Heart left ventricle (tissue), 16 donors: ENCODE measurements at regions not wholly inside any gene's neighbourhood (a gene's known extent, or its start where the extent isn't known, plus 50 kb on each side); places are given as distances from the start of the nearest gene placed in this dataset.

ENCODE experiments used
- ATAC-seq, 4 donors: fragments of 200-7000 bp; cut with Tn5 transposase; one replicate each; pipeline ENCODE4 v1.9.1; 2020 to 2022; ENCODE audit warnings: moderate library complexity in 4 of 4, mild to moderate bottlenecking in 3 of 4, moderate number of reproducible peaks in 1 of 4
- DNase-seq, 5 donors: peaks; one replicate each; pipeline ENCODE4 v3.0.0-alpha.2; 2020
- H3K27ac ChIP-seq, 12 donors: fragments of 200-600 bp; sonication (generic) in 4 of 12; one replicate each; pipeline versions ENCODE4 v1.5.0 to v1.8.0; 2016 to 2022; ENCODE audit warnings: mild to moderate bottlenecking in 2 of 12
- H3K27me3 ChIP-seq, 9 donors: fragments of 200-600 bp; sonication (generic) in 2 of 9; one replicate each; pipeline versions ENCODE4 v1.5.1 to v1.8.0; 2016 to 2022; ENCODE audit warnings: mild to moderate bottlenecking in 3 of 9
- H3K36me3 ChIP-seq, 9 donors: fragments of 200-600 bp; sonication (generic) in 2 of 9; one replicate each; pipeline versions ENCODE4 v1.5.0 to v1.8.0; 2018 to 2022; ENCODE audit warnings: mild to moderate bottlenecking in 2 of 9
- H3K4me1 ChIP-seq, 12 donors: fragments of 200-600 bp; sonication (generic) in 4 of 12; one replicate each; pipeline versions ENCODE4 v1.5.0 to v1.8.0; 2016 to 2022; ENCODE audit warnings: mild to moderate bottlenecking in 3 of 12
- H3K4me3 ChIP-seq, 12 donors: fragments of 200-600 bp; sonication (generic) in 4 of 12; one replicate each; pipeline versions ENCODE4 v1.5.0 to v1.8.0; 2017 to 2022; ENCODE audit warnings: mild to moderate bottlenecking in 9 of 12, moderate library complexity in 4 of 12
- H3K9me3 ChIP-seq, 12 donors: fragments of 200-600 bp; sonication (generic) in 4 of 12; one replicate each; pipeline versions ENCODE4 v1.5.0 to v1.8.0; 2016 to 2022; ENCODE audit warnings: mild to moderate bottlenecking in 1 of 12
- POLR2A ChIP-seq, 2 donors: fragments of 450-650 bp; IDR thresholded peaks; one replicate each; pipeline ENCODE4 v1.6.1; 2017; ENCODE audit warnings: antibody characterized with exemption in 2 of 2, mild to moderate bottlenecking in 2 of 2, moderate library complexity in 2 of 2
- whole genome bisulfite sequencing, 4 donors: extraction: QIAGEN DNeasy Blood & Tissue Kit in 2 of 4; methylation state at CpG; one replicate each; pipeline versions ENCODE4 v1.1.5 to v1.1.7; 2013 to 2018; 5-methylcytosine and 5-hydroxymethylcytosine counted together
- intact Hi-C, 10 donors: fragments of 100-400 bp; cut with DNase I; formaldehyde crosslinking; loops; one replicate each; pipeline versions ENCODE4 v1.11.1 to v1.14.2; 2022
- TF ChIP-seq, protein P1 (sequence below), 12 donors: fragments of 200-600 bp; sonication (generic) in 4 of 12; IDR thresholded peaks; one replicate each; pipeline versions ENCODE4 v1.5.0 to v1.8.0; 2018 to 2022; ENCODE audit warnings: antibody characterized with exemption in 12 of 12, mild to moderate bottlenecking in 5 of 12
- donor health status: ischemic (EF 13 %, LVEDD 7.1; RV severe dilation, severe dysfunction).
- donor health status: healthy with polysubstance abuse.
- donor health status: DM: no; HTN: yes; CAD: no.
- donor health status: DM: no; HTN: no; CAD: no.
- donor health status: ischemic (EF 25% LVEDD 6.9; RV normal size, moderate dysfunction).
- donor health status: ischemic (EF 25% LVEDD 5.7; RV mildly dilated, moderate dysfunction).
- donor health status: healthy.
- donor health status: DM: yes; HTN: yes; CAD: no.
- donor health status: ischemic (EF 35%, LVEDD 5.7; RV mildly dilated, moderate dysfunction).
- donor health status: nonischemic (EF 11% LVEDD 7.7; RV severe dilation, severe dysfunction).
- donor health status: DM: yes; HTN: yes; CAD: no.
- donor health status: PGD.
- donor health status: ischemic (EF 29% LVEDD 5.4; RV normal size, mild dysfunction).
- donor health status: nonischemic (EF 23%, LVEDD 6.1; RV moderate dilation, normal function).

GRCh38 chr3:72175296-72175858 lies 390.4 kb upstream of the PROK2 start:
- TF ChIP-seq, protein P1, sequence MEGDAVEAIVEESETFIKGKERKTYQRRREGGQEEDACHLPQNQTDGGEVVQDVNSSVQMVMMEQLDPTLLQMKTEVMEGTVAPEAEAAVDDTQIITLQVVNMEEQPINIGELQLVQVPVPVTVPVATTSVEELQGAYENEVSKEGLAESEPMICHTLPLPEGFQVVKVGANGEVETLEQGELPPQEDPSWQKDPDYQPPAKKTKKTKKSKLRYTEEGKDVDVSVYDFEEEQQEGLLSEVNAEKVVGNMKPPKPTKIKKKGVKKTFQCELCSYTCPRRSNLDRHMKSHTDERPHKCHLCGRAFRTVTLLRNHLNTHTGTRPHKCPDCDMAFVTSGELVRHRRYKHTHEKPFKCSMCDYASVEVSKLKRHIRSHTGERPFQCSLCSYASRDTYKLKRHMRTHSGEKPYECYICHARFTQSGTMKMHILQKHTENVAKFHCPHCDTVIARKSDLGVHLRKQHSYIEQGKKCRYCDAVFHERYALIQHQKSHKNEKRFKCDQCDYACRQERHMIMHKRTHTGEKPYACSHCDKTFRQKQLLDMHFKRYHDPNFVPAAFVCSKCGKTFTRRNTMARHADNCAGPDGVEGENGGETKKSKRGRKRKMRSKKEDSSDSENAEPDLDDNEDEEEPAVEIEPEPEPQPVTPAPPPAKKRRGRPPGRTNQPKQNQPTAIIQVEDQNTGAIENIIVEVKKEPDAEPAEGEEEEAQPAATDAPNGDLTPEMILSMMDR (IDR thresholded peaks at IDR 0.05), result no peak
- no peak for TF ChIP-seq POLR2A (IDR thresholded peaks at IDR 0.05)
- ATAC-seq, result no peak
- DNase-seq, result no peak
- no peak overlapping the region for H3K27ac ChIP-seq
- H3K4me3 ChIP-seq, result no peak overlapping the region
- peaks cover 0 to 5% (median 0%) of the 10 kb centered on the region in 9 donors for H3K27me3 ChIP-seq
- intact Hi-C loops, result no loop called here
- H3K9me3 ChIP-seq, result no peaks in the 10 kb centered on the region
- H3K36me3 ChIP-seq, result no peaks in the 10 kb centered on the region
- 87 to 95% (median 94%) methylated on average over 6 of the region's 6 CpGs for WGBS, 4 donors
- peaks cover 0 to 47% (median 17%) of the 10 kb centered on the region in 12 donors for H3K4me1 ChIP-seq

DNA sequence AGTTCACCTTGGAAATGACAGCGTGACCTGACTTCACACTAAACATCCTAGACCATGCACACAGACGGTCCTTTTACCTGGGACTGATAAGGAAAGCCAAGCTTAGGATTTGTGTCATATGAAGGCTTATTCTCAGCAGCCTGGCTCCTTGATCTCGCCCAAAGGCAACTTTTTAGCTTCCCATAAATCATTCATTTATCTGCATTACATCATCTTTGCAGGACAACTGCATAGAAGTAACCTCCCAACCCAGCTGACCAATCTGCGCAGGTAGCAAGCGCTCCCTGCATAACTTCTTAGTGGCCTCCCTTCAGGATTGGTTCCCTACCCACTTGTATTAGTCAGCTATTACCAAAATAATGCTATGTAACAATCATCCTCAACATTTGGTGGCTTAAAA lies 389.9 kb upstream of the PROK2 start:
- Histone ChIP-seq H3K36me3 (no peaks in the 10 kb centered on the region), H3K27ac (no peak overlapping the region), H3K9me3 (no peaks in the 10 kb centered on the region), H3K4me3 (no peak overlapping the region), H3K27me3 (peaks cover 0 to 5% (median 0%) of the 10 kb centered on the region in 9 donors), H3K4me1 (peaks cover 0 to 47% (median 17%) of the 10 kb centered on the region in 12 donors)
- DNase-seq (no peak), ATAC-seq (no peak)
- WGBS, 4 donors, result 58 to 89% (median 78%) methylated on average over 5 of the region's 5 CpGs
- TF ChIP-seq, protein P1 (IDR thresholded peaks at IDR 0.05), result no peak
- TF ChIP-seq POLR2A (IDR thresholded peaks at IDR 0.05), result no peak
- intact Hi-C loops, result no loop called here

DNA sequence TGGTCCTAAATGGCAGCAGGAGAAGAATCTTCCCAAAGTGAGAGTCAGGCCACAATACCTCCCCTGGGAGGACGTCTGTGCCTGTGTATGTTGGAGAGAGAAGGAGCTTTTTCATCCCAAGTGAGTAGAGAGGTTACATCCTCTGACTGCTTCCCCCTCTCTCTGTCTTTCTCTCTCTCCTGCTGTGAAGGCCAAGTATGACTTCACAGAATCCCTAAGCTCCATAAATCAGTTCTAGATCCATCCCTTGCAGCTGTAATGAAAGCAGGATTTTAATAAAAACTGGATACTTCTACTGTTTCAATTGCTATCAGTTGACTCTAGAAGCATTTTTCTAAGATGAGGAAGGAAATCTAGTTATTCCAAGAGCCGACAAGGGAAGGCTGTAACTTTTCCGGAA lies 389.1 kb upstream of the PROK2 start:
- Histone ChIP-seq H3K4me1 (peaks cover 0 to 47% (median 17%) of the 10 kb centered on the region in 12 donors), H3K27ac (peak overlapping the region in 1 of 12 donors; percentile 23), H3K4me3 (no peak overlapping the region), H3K9me3 (peaks cover 0 to 4% (median 0%) of the 10 kb centered on the region in 12 donors), H3K36me3 (no peaks in the 10 kb centered on the region), H3K27me3 (peaks cover 0 to 5% (median 0%) of the 10 kb centered on the region in 9 donors)
- 38 to 48% (median 44%) methylated on average over 3 of the region's 3 CpGs for WGBS, 4 donors
- DNase-seq (no peak), ATAC-seq (no peak)
- intact Hi-C loops, result no loop called here
- no peak for TF ChIP-seq POLR2A (IDR thresholded peaks at IDR 0.05)
- TF ChIP-seq, protein P1 (IDR thresholded peaks at IDR 0.05), result no peak

- intact Hi-C loops, result no loop called here
These were observed 387.0 kb upstream of the PROK2 start for GRCh38 chr3:72171946-72172345.

More at GRCh38 chr3:72171946-72172345, 387.0 kb upstream of the PROK2 start:
- 67 to 72% (median 71%) methylated on average over 10 of the region's 10 CpGs for WGBS, 4 donors
- TF ChIP-seq POLR2A (IDR thresholded peaks at IDR 0.05), result no peak
- TF ChIP-seq, protein P1 (IDR thresholded peaks at IDR 0.05), result no peak
- Histone ChIP-seq H3K27ac (peak overlapping the region in 7 of 12 donors; percentile 26 to 72 (median 58)), H3K36me3 (no peaks in the 10 kb centered on the region), H3K27me3 (no peaks in the 10 kb centered on the region), H3K4me1 (peaks cover 0 to 37% (median 10%) of the 10 kb centered on the region in 12 donors), H3K4me3 (peak overlapping the region in 1 of 12 donors; percentile 12), H3K9me3 (peaks cover 0 to 9% (median 0%) of the 10 kb centered on the region in 12 donors)
- ATAC-seq, result peak; percentile 41 to 60 (median 52)
- peak in 3 of 5 donors; percentile 30 to 72 (median 59) for DNase-seq
